ENCODE measurements at regions not wholly inside any gene's neighbourhood (a gene's known extent, or its start where the extent isn't known, plus 50 kb on each side); places are given as distances from the start of the nearest gene placed in this dataset.
A peak's percentile ranks its signal among the peaks of the same experiment; 100 is the strongest.

DNA sequence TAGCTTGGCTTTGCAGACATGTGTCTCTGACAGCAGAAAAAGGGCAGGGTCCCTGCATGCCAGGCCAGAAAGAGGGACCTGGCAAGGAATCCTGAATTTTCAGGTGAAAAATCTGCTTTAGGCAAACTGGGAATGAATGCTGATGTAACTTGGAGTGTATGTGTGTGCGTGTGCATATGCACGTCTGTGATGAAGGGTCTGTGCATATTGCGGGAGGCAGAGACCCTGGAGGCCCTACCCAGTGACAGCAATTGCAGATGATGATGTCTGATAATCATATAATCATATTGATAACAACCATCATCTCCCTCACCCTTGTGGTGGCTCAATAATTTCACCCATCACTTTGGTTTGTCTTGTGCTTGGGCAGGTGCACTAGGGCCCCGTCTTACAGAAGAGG lies 80.7 kb upstream of the SDK2 start:
- no peak for DNase-seq

- no peak for DNase-seq
Observed at GRCh38 chr17:73725794-73726515, 81.7 kb upstream of the SDK2 start.

DNA sequence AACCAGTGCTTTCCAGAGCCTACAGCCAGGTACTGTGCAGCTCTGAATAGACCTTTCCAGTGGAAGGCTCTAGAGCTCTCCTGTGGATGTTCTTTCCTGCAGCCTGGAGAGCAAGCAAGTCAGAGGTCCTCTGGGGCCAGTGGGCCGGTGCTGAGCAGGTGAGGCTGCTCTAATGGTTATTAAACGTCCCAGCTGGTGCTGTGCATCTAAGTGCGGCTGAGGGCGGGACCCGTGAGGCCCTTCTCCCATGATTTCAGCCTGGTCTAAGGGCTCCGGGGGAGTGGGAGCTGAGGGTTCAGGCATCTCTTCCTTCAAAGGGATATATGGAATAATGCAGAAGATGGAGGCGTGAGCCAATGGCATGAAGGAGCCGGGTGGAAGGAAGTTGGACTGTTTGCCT lies 83.7 kb upstream of the SDK2 start:
- no peak for DNase-seq

- peak; percentile 7 for DNase-seq
Observed at GRCh38 chr17:73729101-73729500, 84.9 kb upstream of the SDK2 start.

- no peak for DNase-seq
Observed at GRCh38 chr17:73731733-73732132, 87.5 kb upstream of the SDK2 start.

DNA sequence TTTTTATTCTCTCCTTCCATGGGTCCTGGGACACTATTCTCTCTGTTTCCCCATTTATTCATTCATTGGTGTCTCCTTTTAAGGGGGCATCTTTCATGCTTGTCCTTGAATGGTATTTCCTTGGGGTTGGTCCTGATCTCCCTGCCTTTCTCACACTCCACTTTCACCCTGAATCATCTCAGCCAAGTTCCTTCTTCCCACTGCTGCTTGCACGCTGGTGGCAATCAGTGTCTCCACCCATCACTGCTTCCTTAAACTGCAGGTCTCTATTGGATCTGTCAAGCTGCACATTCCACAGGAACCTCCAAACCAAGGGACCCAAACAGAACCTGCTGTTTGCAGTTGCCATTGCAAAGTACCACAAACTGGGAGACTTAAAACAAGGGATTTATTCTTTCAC lies 89.3 kb upstream of the SDK2 start:
- DNase-seq: no peak

DNA sequence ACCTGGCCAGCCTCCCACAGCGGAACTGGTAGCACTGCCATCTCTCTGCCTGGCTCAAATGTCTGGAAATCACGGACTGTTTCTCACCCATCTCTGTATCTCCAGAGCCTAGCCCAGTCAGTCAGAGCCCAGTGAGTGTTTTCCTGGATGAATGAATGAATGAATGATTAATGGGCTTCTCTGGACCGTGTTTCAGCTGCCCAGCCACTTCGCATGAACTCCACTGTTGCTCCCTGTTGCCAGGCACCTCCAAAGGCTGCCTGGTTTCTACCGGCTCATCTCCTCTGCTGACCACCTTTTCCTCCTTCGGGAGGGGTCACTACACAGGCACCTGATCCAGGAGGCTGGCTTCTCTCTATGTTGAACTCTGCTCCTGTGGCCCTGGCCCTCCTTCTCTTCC lies 91.0 kb upstream of the SDK2 start:
- DNase-seq: no peak

GRCh38 chr17:73738751-73739575 lies 94.7 kb upstream of the SDK2 start:
- no peak for DNase-seq

GRCh38 chr17:73740370-73740769 lies 96.1 kb upstream of the SDK2 start:
- no peak for DNase-seq

DNA sequence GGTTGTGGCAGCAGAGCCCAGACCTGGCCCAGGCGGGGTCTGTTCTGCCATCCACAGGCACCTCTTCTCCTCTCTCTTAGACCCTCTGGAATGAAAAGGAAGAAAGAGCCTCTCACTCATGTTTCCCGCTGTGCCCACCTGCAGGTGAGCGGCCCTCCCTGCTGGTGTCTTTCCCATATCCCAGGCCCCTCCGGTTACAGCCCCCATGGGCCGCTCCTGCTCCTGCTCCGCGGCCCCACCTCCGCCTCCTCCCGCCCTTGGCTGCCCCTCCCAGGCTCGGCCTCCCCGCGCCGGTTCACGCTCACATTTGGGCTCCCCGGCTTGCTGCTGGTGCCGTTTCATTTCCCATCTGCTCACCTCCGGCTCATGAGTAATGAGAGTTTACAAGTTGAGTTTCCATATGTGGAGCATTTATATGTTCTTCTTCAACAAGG lies 98.7 kb upstream of the SDK2 start:
- DNase-seq: no peak

GRCh38 chr17:73743518-73744201 lies 99.4 kb upstream of the SDK2 start:
- DNase-seq: no peak

DNA sequence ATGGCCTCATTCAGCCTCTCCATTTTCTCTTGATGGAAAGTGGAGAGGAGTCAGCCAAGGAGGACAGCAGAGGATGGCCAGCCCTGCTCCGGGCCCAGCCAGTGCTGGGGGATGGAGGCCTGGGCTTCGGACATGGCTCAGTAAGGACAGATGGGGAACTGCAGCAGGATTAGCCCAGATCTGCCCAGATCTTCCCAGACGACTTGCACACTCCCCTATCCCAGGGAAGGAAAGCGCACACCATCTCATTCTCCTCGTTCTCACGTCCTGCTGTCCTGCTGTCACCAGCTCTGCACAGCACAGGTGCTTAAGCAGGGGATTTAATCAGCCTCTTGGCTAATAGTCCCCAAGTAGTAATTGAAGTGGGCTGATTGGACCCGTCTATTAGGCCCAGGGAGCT lies 100.2 kb upstream of the SDK2 start:
- no peak for DNase-seq

DNA sequence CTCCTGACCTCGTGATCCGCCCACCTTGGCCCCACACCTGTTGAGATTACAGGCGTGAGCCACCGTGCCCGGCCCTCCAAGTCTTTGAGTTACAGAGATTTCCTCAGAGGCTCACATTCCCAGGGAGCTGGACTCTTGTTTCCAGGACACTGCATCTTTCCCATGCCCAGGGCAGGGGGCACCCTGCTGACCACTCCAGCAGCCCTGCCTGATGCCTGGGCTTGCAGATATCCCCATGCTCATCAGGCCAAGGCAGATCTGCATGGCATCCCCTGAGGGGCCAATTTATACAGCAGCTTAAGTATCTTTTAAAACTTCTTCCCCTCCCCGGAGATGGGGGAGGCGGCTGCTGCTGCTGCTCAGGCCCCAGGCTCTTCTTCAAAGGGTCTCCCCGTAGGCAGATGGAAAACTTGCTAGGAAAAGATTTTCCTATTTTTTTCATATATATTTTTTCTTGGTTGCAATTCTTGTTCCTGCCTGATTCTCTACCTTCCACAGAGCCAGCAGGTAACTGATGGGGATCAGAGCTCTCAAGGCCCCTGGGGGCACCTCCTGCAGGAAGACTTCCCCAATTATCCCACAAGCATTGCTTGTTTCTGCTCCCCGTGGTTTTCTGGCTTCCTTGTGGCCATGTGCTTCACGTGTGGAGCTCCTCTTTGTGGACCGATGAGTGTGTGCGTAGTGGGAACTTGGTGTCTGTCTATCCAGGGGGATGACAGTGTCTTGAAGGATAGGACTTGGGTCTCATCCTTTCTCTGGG lies 102.2 kb upstream of the SDK2 start:
- DNase-seq: no peak

DNA sequence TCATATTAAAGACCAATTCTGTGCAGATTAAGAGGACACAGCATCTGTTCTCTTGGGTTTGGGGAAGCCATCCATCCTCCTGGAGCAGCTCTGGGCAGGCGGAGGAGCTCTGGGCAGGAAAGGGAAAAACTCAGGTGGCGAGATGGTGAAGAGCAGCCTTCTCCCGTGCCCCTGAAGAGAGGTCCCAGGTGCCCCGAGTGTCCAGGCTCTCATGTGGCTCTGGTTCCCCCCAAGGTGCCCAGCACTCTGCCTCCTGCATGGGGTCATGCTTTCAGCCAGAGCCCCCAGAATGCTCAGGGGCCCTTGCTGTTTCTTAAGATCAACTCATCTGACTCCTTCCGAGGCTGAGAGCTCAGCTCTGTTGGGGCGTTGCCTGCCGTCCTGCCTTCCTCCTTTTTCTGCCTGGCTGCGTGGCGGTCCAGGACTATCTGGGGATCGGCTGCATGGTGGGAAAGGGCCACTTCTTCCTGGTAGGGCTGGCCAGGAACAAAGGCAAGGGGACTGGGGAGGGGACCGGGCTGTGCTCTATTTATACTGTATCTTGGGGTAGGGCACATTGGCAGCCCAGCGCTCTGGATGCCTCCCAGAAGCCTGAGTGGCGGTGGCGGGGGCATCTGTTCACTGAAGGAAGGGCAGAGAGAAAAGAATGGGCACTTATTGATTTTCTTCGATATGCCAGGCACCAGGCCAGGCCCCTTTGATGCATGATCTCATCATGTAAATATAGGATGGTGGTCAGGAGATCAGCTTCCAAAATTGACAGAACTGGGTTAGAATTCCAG lies 103.2 kb upstream of the SDK2 start:
- no peak for DNase-seq

GRCh38 chr17:73748508-73748907 lies 104.3 kb upstream of the SDK2 start:
- DNase-seq: no peak

GRCh38 chr17:73749337-73749823 lies 105.1 kb upstream of the SDK2 start:
- DNase-seq: no peak

- no peak for DNase-seq
Observed at GRCh38 chr17:73749928-73750605, 105.8 kb upstream of the SDK2 start.

DNA sequence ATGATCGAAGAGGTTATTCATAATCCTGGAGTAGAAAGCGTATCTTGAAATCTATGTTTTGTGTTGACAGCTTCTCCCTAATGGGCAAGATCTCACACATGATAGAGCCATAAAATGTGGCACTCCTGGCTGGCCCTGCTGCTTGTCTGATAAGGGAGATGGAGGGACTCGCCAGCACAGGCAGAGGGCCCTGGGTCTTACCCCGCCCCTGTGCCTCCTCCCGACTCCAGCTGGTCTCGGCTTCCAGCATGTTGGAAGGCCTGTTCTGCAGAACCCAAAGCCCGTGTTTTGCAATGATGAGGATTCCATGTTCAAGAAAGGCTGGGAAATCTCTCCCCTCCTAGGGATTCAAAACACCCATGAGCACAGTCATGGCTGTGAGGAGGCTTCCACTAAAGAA lies 106.7 kb upstream of the SDK2 start:
- DNase-seq: no peak

DNA sequence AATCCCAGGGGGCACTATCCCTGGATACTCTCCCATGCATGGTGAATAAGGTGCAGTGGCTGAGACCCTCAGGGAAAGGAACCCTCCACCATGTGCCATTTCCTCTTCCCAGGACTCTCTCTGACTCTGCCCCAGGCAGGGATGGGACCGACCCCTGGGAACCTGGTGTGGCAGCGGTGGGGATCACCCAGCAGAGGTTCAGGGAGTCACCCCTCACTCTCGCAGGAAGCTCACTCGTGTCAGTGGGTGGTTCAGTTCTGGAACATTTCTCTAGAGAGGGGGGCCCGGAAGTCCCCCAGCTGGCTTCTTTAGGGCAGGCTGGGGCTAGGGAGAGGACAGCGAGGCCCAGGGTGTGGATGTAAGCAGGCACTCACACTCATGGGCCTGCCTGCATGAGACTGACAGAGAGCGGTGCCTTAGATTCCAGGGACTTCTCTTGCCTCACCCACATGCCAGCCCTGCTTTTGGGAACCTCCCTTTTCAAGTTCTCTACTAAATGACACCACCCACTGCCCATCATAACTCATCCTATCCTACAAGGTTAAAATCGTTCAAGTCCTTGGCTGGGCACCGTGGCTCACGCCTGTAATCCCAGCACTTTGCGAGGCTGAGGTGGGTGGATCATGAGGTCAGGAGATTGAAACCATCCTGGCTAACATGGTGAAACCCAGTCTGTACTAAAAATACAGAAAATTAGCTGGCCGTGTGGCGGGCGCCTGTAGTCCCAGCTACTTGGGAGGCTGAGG lies 109.7 kb upstream of the SDK2 start:
- no peak for DNase-seq

- no peak for DNase-seq
Observed at GRCh38 chr17:73754886-73755400, 110.7 kb upstream of the SDK2 start.

DNA sequence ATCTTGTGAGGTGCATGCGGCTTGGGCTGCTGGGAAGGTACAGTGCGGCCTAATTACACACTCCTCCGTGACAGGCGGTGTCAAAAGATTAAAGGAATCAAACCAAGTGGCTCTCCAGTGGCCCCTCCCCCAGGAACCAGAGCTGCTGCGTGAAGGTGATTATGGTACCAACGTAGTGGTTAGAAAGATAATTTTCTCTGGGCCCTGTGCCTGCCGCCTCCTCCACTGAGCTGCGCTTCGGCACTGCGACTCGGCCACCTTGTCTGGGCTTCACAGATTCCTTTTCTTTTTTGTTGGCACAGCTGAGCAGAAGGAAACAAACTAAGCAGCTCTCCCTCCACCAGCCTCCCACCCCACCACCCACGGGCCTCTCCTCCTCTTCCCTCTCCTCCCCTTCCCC lies 113.2 kb upstream of the SDK2 start:
- no peak for DNase-seq

Measured in NK-92 treated with Interleukin-12 subunit alpha and Interleukin-12 subunit beta, amount 100 ng/mL, for 24 hours (cell line).